ENCODE measurements at regions not wholly inside any gene's neighbourhood (a gene's known extent, or its start where the extent isn't known, plus 50 kb on each side); places are given as distances from the start of the nearest gene placed in this dataset.
"Not testable (repeated sequence)": the region's sequence is repeated elsewhere in the genome, so short reads cannot be mapped to it uniquely, and the experiment has no call there.

- no peak for DNase-seq
These were observed 186.8 kb upstream of the CLINT1 start for GRCh38 chr5:158045696-158046095.

GRCh38 chr5:158039911-158040347, 181.0 kb upstream of the CLINT1 start:
- no peak for DNase-seq

DNA sequence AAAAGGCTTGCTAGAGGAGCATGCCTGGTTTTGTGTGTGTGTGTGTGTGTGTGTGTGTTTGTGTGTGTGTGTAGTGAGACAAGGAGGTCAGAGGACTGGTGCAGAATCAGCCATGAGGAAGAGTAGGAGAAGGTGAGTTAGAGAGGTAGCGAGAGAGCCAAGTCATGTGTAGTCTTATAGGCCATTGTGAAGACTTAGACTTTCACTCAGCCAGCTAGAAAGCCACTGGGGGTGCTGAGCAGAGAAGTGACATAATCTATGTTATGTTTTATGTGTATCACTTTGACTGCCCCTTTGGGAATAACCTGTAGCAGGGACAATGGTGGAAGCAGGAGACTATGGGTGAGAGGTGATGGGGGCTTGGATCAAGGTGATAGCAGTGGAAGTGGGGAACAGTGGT, 180.5 kb upstream of the CLINT1 start:
- no peak for DNase-seq

GRCh38 chr5:158036983-158037595, 178.1 kb upstream of the CLINT1 start:
- DNase-seq = not testable (repeated sequence)

- not testable (repeated sequence) for DNase-seq
These were observed 175.6 kb upstream of the CLINT1 start for GRCh38 chr5:158034586-158034985.

DNA sequence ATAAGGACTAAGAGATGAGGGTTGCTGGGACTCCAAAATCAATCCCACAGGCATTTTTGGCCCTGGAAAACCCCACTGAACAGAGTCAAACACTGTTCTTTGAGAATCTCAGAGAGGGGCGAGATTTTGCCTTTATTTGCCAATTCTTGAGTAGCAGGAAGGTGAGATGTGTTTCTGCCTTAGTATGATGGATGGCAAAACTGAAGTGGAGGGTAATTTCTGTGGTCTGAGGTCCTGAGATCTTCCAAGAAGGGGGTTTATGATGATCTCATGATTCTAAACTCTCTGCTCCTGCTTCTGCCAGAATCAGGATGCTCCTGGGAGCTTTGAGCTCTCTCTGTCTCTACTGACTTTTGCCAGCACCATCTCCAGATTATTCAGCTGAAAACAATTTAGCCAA, 174.8 kb upstream of the CLINT1 start:
- no peak for DNase-seq

- no peak for DNase-seq
These were observed 174.1 kb upstream of the CLINT1 start for GRCh38 chr5:158033076-158033475.

- DNase-seq = no peak
These were observed 173.3 kb upstream of the CLINT1 start for GRCh38 chr5:158032246-158032645.

DNA sequence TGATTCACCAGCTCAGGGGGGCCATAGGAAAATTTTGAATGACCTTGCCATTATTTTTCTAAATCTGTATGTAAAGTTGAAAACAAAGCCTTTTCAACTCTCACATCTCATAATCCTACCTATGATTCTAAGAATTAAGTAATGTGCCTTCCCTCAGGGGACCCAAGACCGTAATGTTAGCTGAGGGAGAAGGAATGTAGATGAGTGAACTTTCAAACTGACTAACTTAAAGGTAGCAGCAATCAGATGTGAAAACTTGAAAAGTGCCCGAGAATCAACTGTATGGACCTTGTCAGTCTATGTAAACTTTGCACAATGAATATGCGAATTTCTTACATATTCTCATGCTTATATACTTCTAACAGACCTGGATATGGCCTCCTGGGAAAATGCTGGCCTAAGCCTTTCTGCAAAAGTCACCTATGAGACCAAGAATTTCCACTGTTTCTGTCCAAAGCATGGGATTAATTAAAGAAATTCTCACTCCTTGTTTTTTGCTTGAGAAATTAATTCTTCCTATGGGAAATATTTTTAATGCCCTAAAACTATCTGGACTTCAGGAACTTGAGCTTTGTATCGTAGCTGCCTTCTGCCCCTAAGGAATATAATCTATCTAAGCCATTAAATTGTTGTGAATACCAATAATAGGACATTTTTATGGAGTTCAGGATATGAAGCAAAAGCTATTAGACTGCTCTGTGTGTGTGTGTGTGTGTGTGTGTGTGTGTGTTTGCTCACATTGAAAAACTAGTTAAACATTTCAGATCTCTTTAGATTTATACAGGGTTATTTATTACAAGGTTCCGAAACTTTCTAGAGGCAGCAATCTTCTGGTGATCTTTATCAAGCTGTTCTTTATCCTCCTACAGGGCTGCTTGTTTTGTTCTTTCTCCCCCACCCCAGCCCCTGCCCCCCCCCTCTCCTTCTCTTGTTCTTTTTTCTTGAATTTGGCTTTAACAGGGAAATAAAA, 169.1 kb upstream of the CLINT1 start:
- no peak for DNase-seq

DNA sequence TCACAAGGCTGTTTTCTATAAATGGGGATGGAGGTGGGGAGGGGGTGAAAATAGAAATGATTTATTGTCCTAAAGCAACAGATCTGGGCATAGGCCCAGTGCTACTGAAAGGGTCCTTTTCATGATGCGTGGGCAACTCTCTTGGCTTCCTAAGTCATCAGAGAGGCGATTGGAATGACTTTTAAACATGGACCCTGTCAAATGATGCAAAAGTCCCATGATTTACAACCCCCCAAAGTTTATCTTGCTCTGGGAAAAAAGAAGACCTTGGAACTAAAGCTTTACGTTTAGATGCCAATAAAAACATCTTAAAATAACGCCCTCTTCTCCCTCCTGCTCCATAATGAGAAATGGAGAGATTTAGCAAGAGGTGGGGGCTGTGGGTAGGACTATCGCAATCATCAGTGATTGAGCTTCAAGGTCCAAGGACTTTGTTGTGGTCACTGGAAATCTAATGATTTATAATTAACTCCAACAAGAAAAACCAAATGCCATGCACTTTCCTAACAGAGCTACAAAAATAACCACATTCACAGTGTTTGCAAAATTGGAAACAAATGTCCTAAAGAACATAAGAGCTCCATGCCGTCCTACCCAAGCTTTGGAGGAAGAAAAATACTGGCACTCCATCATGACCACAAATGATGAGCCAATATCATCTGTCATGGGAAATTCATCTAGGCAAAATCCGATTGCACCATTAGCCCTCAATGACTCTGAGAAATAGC, 167.5 kb upstream of the CLINT1 start:
- DNase-seq = no peak

- no peak for DNase-seq
These were observed 164.3 kb upstream of the CLINT1 start for GRCh38 chr5:158023266-158023665.

DNA sequence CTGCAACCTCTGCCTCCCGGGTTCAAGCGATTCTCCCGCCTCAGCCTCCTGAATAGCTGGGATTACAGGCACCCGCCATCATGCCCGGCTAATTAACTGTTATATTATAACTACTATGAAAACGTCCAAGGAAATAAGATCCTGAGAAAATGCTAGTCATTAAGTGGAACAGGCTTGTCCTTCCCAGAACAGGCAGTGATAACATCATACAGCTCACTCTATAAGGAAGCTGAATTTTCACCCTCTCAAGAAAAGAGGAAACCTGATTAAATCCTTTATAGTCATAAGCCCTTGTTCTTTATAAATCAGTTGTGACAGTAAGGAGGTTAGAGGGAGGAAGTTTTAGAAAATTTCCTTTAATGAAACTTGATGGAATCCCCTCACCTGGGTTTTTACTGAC, 163.9 kb upstream of the CLINT1 start:
- no peak for DNase-seq

- no peak for DNase-seq
These were observed 163.4 kb upstream of the CLINT1 start for GRCh38 chr5:158022393-158022792.

DNA sequence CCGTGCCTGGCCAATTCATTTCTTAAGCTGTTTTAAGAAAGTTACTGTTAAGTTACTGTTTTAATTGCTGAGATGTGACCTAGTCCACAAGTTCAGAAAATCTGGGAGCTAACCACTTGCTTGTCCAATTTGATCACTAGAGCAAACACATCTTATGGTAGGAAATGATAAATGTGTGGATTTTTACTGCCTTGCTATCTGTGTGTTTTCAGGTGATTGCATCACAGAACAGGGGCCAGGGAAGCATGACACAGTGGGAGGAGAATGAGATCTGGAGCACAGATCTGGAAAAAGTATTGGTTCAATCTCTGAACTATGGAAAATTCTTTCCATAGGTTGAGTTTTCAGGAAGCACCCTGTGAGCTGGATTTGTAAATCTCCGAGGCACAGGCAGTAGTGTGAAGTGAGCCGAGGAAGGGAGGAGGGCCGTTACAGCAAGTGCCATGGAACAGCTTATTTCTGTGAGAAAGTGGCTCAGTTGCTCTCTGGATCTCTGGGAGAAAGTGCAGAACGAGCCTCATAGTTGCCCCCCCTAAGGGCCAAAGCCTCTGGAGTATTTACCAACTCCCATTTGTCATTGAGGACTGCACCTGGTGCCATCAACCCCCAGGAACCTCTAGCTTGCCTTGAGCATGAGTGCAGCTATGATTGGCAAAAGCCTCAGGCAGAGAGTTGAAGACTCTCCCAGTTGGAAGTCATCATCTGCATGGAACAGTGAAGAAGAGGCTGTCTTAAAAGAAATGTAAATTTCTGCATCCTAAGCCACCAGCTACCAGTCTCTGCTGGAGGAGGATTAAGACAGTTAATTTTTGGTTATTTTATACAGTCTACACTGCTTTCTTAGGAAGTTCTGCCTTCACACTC, 161.8 kb upstream of the CLINT1 start:
- DNase-seq = no peak

- DNase-seq = no peak
These were observed 158.5 kb upstream of the CLINT1 start for GRCh38 chr5:158017469-158017868.

DNA sequence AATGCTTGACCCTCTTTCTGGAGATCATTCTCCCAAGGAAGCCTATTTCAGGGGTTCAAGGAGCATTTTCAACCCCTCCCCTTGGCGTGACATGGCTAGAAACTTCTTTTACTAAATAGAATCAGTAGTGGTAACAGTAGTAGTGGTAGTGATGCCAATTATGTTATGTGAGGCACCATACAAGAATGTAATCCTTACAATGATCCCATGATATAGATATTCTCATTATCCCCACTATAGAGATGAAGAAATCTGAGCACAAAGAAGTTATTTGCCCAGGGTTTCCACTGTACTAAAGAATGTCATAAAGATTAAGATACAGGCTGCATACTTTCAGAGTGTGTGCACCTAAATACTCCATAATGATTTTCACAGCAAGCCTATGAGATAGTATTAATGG, 155.4 kb upstream of the CLINT1 start:
- no peak for DNase-seq

DNA sequence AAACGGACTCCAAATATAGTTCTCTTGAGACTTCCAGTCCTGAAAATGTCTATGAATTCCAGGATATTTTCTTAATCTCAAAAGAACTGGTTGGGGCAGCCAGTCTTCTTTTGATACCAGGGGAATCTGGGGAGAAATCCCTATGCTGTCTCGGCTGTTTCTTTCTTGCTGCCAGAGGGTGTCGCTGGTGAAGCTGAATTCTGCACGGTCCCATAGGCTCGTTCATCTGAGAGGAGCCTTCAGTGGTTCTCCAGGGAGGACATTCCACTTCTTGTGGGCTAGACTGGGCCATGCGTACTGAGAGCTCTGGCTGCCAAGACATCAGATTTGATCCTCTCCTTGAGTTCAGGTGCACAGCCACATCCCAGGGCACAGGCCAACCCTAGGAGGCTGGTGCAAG, 155.0 kb upstream of the CLINT1 start:
- DNase-seq = no peak

DNA sequence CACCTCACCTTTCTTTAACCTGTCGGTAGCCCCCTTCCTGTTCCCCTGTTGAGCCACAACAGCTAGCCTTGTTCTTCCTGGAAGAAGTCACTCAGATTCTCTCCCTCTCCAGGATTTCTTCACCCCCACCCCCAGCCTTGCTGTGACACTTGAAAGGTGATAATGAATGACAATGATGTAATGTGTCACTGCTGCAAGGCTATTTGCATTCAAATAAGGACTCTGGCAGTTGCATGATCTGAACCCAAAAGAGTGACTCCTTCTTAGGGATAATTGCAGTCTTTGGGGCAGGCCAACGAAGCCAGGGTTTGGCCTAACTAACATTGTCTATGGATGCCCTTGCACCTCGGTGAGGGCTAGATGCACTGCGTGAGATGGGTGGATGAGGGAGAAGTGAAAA, 154.4 kb upstream of the CLINT1 start:
- DNase-seq = no peak

DNA sequence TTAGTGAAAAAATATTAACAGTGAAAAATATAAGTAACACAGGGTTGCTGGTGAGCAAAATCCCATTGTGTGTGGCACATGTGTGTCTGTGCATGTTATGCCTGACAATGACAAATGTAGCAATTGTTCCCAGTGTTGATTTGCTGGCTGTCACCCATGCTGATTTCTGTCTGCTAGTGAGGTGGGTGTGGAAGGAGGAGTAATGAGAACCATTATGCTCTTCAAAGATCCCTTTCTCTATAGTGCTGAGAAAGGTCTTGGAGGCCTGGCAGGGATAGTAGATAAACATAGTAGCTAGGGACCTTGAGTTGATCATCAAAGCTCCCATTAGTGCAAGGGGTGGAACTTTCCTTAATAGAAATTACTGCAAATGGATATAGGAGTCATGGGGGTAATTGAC, 152.5 kb upstream of the CLINT1 start:
- no peak for DNase-seq

- DNase-seq = no peak
These were observed 151.9 kb upstream of the CLINT1 start for GRCh38 chr5:158010831-158011230.

- no peak for DNase-seq
These were observed 148.4 kb upstream of the CLINT1 start for GRCh38 chr5:158007336-158007735.

DNA sequence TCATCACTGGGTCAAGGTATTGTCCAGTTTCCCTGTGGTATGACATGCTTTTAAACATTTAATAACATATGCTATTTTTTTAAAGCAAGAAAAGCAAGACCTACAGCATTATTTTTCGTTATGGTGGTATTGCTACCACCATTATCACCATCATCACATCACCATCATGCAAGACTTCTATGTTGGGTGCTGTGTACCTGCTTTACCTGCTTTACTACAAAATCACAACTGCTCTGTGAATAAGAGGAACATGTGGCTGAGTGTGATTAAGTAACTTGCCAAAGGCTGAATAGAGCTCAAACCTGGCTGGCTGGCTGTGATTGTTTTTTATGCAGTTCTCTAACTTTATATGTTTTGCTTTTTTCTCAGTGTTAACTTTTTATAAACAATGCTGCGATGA, 140.8 kb upstream of the CLINT1 start:
- DNase-seq = no peak
